Stomach (tissue), 8 donors: ENCODE measurements at regions not wholly inside any gene's neighbourhood (a gene's known extent, or its start where the extent isn't known, plus 50 kb on each side); places are given as distances from the start of the nearest gene placed in this dataset.
A peak's percentile ranks its signal among the peaks of the same experiment; 100 is the strongest.

Experiments used
- DNase-seq, 2 donors: peaks; one replicate each; pipeline versions ENCODE4 v3.0.0 to v3.0.0-alpha.2; 2013 to 2019
- H3K27ac ChIP-seq, 5 donors: fragments of 200-600 bp in 4 of 5; sonication (generic) in 4 of 5; one replicate each; pipeline ENCODE4 v1.5.1; 2013 to 2019; ENCODE audit warnings: mild to moderate bottlenecking in 1 of 5, moderate library complexity in 1 of 5
- H3K27me3 ChIP-seq, 3 donors: fragments of 200-600 bp; sonication (generic); one replicate each; pipeline ENCODE4 v1.5.1; 2017 to 2019; ENCODE audit warnings: mixed run types in 1 of 3
- H3K36me3 ChIP-seq, 4 donors: fragments of 200-600 bp; sonication (generic); 1 replicate in 3 of 4; 2 replicates in 1 of 4; pipeline ENCODE4 v1.5.1; 2016 to 2019
- H3K4me1 ChIP-seq, 4 donors: fragments of 200-600 bp; sonication (generic); one replicate each; pipeline ENCODE4 v1.5.1; 2016 to 2019
- H3K4me3 ChIP-seq, 4 donors: fragments of 200-600 bp; sonication (generic) in 3 of 4; one replicate each; pipeline ENCODE4 v1.5.1; 2016 to 2019; ENCODE audit warnings: mild to moderate bottlenecking in 1 of 4
- H3K9me3 ChIP-seq, 4 donors: fragments of 200-600 bp; sonication (generic); one replicate each; pipeline ENCODE4 v1.5.1; 2016 to 2019
- CTCF ChIP-seq, 7 experiments: fragments of 450-650 bp in 4 of 7; fragments of 200-600 bp in 3 of 7; sonication (generic) in 3 of 7; IDR thresholded peaks; one replicate each; pipeline ENCODE4 v1.5.1; 2016 to 2019; ENCODE audit warnings: antibody characterized with exemption in 7 of 7, control low read depth in 2 of 7, mild to moderate bottlenecking in 1 of 7
- EP300 ChIP-seq: sonication (generic); formaldehyde crosslinking; IDR thresholded peaks from one replicate; pipeline ENCODE4 v1.6.1; 2017; ENCODE audit warnings: antibody characterized with exemption
- POLR2A ChIP-seq, 4 donors: fragments of 450-650 bp; IDR thresholded peaks; one replicate each; pipeline ENCODE4 v1.6.1; 2016; ENCODE audit warnings: antibody characterized with exemption in 4 of 4, control low read depth in 2 of 4, mild to moderate bottlenecking in 1 of 4, moderate library complexity in 1 of 4
- POLR2AphosphoS5 ChIP-seq, 3 donors: sonication (generic); formaldehyde crosslinking; IDR thresholded peaks; one replicate each; pipeline ENCODE4 v1.6.1; 2016; ENCODE audit warnings: antibody characterized with exemption in 3 of 3
- WGBS, 5 donors: extraction: QIAGEN DNeasy Blood & Tissue Kit in 3 of 5; methylation state at CpG; one replicate each; pipeline versions ENCODE4 v1.1.5 to v1.1.7; 2013 to 2018; 5-methylcytosine and 5-hydroxymethylcytosine counted together
- intact Hi-C: fragments of 100-400 bp; cut with DNase I; formaldehyde crosslinking; loops from one replicate; pipeline ENCODE4 v1.15.1; 2023; ENCODE audit warnings: low total_unique reads
- donor health status: healthy with polysubstance abuse.
- donor health status: Bipolar disorder and iron deficiency.
- donor health status: healthy.

- H3K27me3 ChIP-seq, result peaks cover 0 to 7% (median 6%) of the 10 kb centered on the region in 3 donors
- no peak overlapping the region for H3K4me3 ChIP-seq
- DNase-seq, result no peak
- TF ChIP-seq POLR2AphosphoS5 (IDR thresholded peaks at IDR 0.05) (no peak), CTCF (IDR thresholded peaks at IDR 0.05) (no peak), POLR2A (IDR thresholded peaks at IDR 0.05) (no peak), EP300 (no peak)
- no peaks in the 10 kb centered on the region for H3K36me3 ChIP-seq
- H3K4me1 ChIP-seq, result peaks cover 0 to 8% (median 4%) of the 10 kb centered on the region in 4 donors
- no peak overlapping the region for H3K27ac ChIP-seq
- intact Hi-C loops, result no loop called here
- H3K9me3 ChIP-seq, result peaks cover 0 to 7% (median 0%) of the 10 kb centered on the region in 4 donors
- 93 to 96% (median 95%) methylated on average over 10 of the region's 10 CpGs for WGBS, 5 donors
These were observed 84.4 kb upstream of the STMND1 start for GRCh38 chr6:17017416-17017815.

- Histone ChIP-seq H3K36me3 (no peaks in the 10 kb centered on the region), H3K27me3 (peaks cover 0 to 7% (median 6%) of the 10 kb centered on the region in 3 donors), H3K4me1 (peaks cover 0 to 8% (median 4%) of the 10 kb centered on the region in 4 donors), H3K9me3 (peaks cover 0 to 9% (median 0%) of the 10 kb centered on the region in 4 donors), H3K27ac (peak overlapping the region in 2 of 5 donors; percentile 3 to 32), H3K4me3 (peak overlapping the region; percentile 44 to 57 (median 50))
- 12 to 54% (median 24%) methylated on average over 15 to 51 of the region's 51 CpGs for WGBS, 5 donors
- TF ChIP-seq CTCF (IDR thresholded peaks at IDR 0.05) (no peak), POLR2AphosphoS5 (IDR thresholded peaks at IDR 0.05) (no peak), EP300 (no peak)
- intact Hi-C loops, result no loop called here
- peak in 1 of 2 donors; percentile 85 for DNase-seq
These were observed 86.1 kb upstream of the STMND1 start for GRCh38 chr6:17015551-17016381.

DNA sequence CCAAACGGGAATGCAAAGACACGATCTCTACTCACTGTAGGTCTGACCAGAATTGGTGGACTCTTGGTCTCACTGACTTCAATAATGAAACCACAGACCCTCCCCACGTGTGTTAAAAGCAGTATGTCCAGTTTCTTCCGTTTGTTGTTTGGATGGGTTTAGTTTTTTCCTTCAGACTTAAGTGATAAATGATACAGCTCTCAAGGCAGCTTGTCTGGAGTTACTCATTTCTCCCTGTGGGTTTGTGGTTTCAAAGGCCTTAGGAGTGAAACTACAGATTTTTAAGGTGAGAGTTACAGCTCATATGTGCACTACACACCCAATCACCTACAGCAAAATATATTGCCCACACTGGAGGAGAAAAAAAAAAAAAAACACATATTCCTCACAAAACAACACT, 86.7 kb upstream of the STMND1 start:
- Histone ChIP-seq H3K9me3 (peaks cover 0 to 12% (median 0%) of the 10 kb centered on the region in 4 donors), H3K36me3 (no peaks in the 10 kb centered on the region), H3K27ac (no peak overlapping the region), H3K27me3 (peaks cover 0 to 7% (median 6%) of the 10 kb centered on the region in 3 donors), H3K4me3 (no peak overlapping the region), H3K4me1 (peaks cover 0 to 8% (median 4%) of the 10 kb centered on the region in 4 donors)
- no peak for DNase-seq
- 58 to 87% (median 78%) methylated on average over 4 of the region's 4 CpGs for WGBS, 5 donors
- TF ChIP-seq EP300 (no peak), POLR2AphosphoS5 (IDR thresholded peaks at IDR 0.05) (no peak), CTCF (IDR thresholded peaks at IDR 0.05) (no peak), POLR2A (IDR thresholded peaks at IDR 0.05) (no peak)
- intact Hi-C loops, result no loop called here

DNA sequence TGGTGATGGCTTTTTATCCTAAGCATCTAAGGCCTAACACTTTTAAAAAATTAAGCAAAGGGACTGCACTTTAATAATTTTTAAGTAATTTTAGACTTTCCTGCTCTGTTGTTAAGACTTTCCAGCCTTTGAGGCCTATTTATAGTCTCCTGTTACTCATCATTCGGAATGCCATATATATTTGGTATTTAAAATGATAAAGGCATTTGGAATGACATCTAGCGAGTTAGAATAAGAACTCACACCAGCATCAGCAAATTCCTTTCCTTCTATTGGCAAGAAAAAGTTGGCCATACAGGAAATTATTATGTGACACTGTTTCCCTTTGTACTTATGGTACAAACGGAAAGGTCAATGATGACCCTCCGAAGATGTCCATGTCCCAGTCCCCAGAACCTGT, 88.1 kb upstream of the STMND1 start:
- TF ChIP-seq POLR2A (IDR thresholded peaks at IDR 0.05) (no peak), EP300 (no peak), CTCF (IDR thresholded peaks at IDR 0.05) (no peak), POLR2AphosphoS5 (IDR thresholded peaks at IDR 0.05) (no peak)
- Histone ChIP-seq H3K4me3 (no peak overlapping the region), H3K4me1 (peaks cover 0 to 8% (median 4%) of the 10 kb centered on the region in 4 donors), H3K27me3 (peaks cover 0 to 7% (median 6%) of the 10 kb centered on the region in 3 donors), H3K27ac (no peak overlapping the region), H3K36me3 (no peaks in the 10 kb centered on the region), H3K9me3 (peaks cover 0 to 12% (median 0%) of the 10 kb centered on the region in 4 donors)
- WGBS, 5 donors, result 88 to 93% (median 90%) methylated on average over 4 of the region's 4 CpGs
- DNase-seq, result no peak
- intact Hi-C loops, result no loop called here
